ENCODE measurements at regions not wholly inside any gene's neighbourhood (a gene's known extent, or its start where the extent isn't known, plus 50 kb on each side); places are given as distances from the start of the nearest gene placed in this dataset.

GRCh38 chr10:77710081-77710551 lies 72.5 kb upstream of the KCNMA1 start:
- no peak for DNase-seq

GRCh38 chr10:77707570-77707969 lies 70.0 kb upstream of the KCNMA1 start:
- no peak for DNase-seq

GRCh38 chr10:77702166-77702565 lies 64.6 kb upstream of the KCNMA1 start:
- no peak for DNase-seq

GRCh38 chr10:77700086-77700485 lies 62.5 kb upstream of the KCNMA1 start:
- DNase-seq, result no peak

GRCh38 chr10:77699080-77699645 lies 61.6 kb upstream of the KCNMA1 start:
- DNase-seq, result no peak

GRCh38 chr10:77698267-77698931 lies 60.8 kb upstream of the KCNMA1 start:
- no peak for DNase-seq

- DNase-seq, result no peak
Measured at GRCh38 chr10:77696584-77696983, 59.0 kb upstream of the KCNMA1 start.

GRCh38 chr10:77695186-77695585 lies 57.6 kb upstream of the KCNMA1 start:
- DNase-seq, result no peak

- DNase-seq, result no peak
Measured at GRCh38 chr10:77692782-77693181, 55.2 kb upstream of the KCNMA1 start.

GRCh38 chr10:77689339-77689738 lies 51.7 kb upstream of the KCNMA1 start:
- no peak for DNase-seq

- no peak for DNase-seq
Measured at GRCh38 chr10:77687621-77688020, 50.0 kb upstream of the KCNMA1 start.

Data from NCI-H2107 (cell line).